IPS-NIHi11 (cell line): ENCODE measurements at regions not wholly inside any gene's neighbourhood (a gene's known extent, or its start where the extent isn't known, plus 50 kb on each side); places are given as distances from the start of the nearest gene placed in this dataset.

Experiments
- DNase-seq: peaks from one replicate; pipeline ENCODE4 v3.0.0; 2012; ENCODE audit warnings: mixed read lengths, low spot score

GRCh38 chr1:25080294-25081209 is 150.5 kb upstream of the RUNX3 start:
- no peak for DNase-seq

- no peak for DNase-seq
Observed at GRCh38 chr1:25079048-25079447, 149.0 kb upstream of the RUNX3 start.

- no peak for DNase-seq
Observed at GRCh38 chr1:25074351-25075227, 144.5 kb upstream of the RUNX3 start.

- DNase-seq: no peak
Observed at GRCh38 chr1:25073640-25074270, 143.7 kb upstream of the RUNX3 start.

- DNase-seq: no peak
Observed at GRCh38 chr1:25072461-25072860, 142.4 kb upstream of the RUNX3 start.

- DNase-seq: no peak
Observed at GRCh38 chr1:25068829-25069228, 138.8 kb upstream of the RUNX3 start.

- no peak for DNase-seq
Observed at GRCh38 chr1:25068316-25068715, 138.2 kb upstream of the RUNX3 start.

GRCh38 chr1:25067518-25068251 is 137.6 kb upstream of the RUNX3 start:
- no peak for DNase-seq

- DNase-seq: no peak
Observed at GRCh38 chr1:25066731-25067517, 136.8 kb upstream of the RUNX3 start.

- no peak for DNase-seq
Observed at GRCh38 chr1:25066256-25066655, 136.2 kb upstream of the RUNX3 start.

GRCh38 chr1:25065795-25066238 is 135.7 kb upstream of the RUNX3 start:
- DNase-seq: no peak

GRCh38 chr1:25065321-25065721 is 135.2 kb upstream of the RUNX3 start:
- no peak for DNase-seq

GRCh38 chr1:25064465-25065240 is 134.6 kb upstream of the RUNX3 start:
- no peak for DNase-seq

- no peak for DNase-seq
Observed at GRCh38 chr1:25063591-25064416, 133.7 kb upstream of the RUNX3 start.

- DNase-seq: no peak
Observed at GRCh38 chr1:25062621-25063255, 132.7 kb upstream of the RUNX3 start.

- no peak for DNase-seq
Observed at GRCh38 chr1:25061261-25061995, 131.4 kb upstream of the RUNX3 start.

GRCh38 chr1:25057188-25057587 is 127.1 kb upstream of the RUNX3 start:
- no peak for DNase-seq

GRCh38 chr1:25056536-25056935 is 126.5 kb upstream of the RUNX3 start:
- DNase-seq: no peak
